Fibroblast of pulmonary artery (primary cell): ENCODE measurements at regions not wholly inside any gene's neighbourhood (a gene's known extent, or its start where the extent isn't known, plus 50 kb on each side); places are given as distances from the start of the nearest gene placed in this dataset.

Experiments used
- DNase-seq: peaks from one replicate; pipeline ENCODE4 v3.0.0-alpha.2; 2010; ENCODE audit warnings: low read depth
- H3K4me3 ChIP-seq: replicated peaks from 2 replicates; pipeline ENCODE4 v1.5.1; 2011; ENCODE audit warnings: low read depth, mild to moderate bottlenecking, control low read depth, low read length, moderate library complexity
- CTCF ChIP-seq: IDR thresholded peaks from 2 replicates; pipeline ENCODE4 v1.5.1; 2011; ENCODE audit warnings: mild to moderate bottlenecking, control low read depth, low read length, inconsistent platforms; ENCODE audit errors: missing control alignments

- no peak for DNase-seq
- no peak for TF ChIP-seq CTCF
Observed at GRCh38 chr9:4921449-4921848, 63.6 kb upstream of the JAK2 start.

GRCh38 chr9:4922101-4922500 lies 63.0 kb upstream of the JAK2 start:
- DNase-seq: no peak
- no peak for TF ChIP-seq CTCF
- H3K4me3 ChIP-seq: no peak overlapping the region

More at GRCh38 chr9:4921449-4921848, 63.6 kb upstream of the JAK2 start:
- no peak overlapping the region for H3K4me3 ChIP-seq

GRCh38 chr9:4922730-4923129 lies 62.3 kb upstream of the JAK2 start:
- no peak overlapping the region for H3K4me3 ChIP-seq
- no peak for TF ChIP-seq CTCF
- DNase-seq: no peak

GRCh38 chr9:4923141-4923540 lies 61.9 kb upstream of the JAK2 start:
- no peak for DNase-seq
- TF ChIP-seq CTCF: no peak
- H3K4me3 ChIP-seq: no peak overlapping the region

- peak; percentile 55 for DNase-seq
- H3K4me3 ChIP-seq: no peak overlapping the region
- TF ChIP-seq CTCF: peak; percentile 42
Observed at GRCh38 chr9:4923580-4924544, 61.2 kb upstream of the JAK2 start.

- DNase-seq: no peak
- no peak for TF ChIP-seq CTCF
- no peak overlapping the region for H3K4me3 ChIP-seq
Observed at GRCh38 chr9:4926239-4926638, 58.8 kb upstream of the JAK2 start.
